RKO (cell line): ENCODE measurements at regions not wholly inside any gene's neighbourhood (a gene's known extent, or its start where the extent isn't known, plus 50 kb on each side); places are given as distances from the start of the nearest gene placed in this dataset.

ENCODE experiments used
- DNase-seq: peaks from one replicate; pipeline ENCODE4 v3.0.0-alpha.2; 2016; ENCODE audit warnings: low spot score

DNA sequence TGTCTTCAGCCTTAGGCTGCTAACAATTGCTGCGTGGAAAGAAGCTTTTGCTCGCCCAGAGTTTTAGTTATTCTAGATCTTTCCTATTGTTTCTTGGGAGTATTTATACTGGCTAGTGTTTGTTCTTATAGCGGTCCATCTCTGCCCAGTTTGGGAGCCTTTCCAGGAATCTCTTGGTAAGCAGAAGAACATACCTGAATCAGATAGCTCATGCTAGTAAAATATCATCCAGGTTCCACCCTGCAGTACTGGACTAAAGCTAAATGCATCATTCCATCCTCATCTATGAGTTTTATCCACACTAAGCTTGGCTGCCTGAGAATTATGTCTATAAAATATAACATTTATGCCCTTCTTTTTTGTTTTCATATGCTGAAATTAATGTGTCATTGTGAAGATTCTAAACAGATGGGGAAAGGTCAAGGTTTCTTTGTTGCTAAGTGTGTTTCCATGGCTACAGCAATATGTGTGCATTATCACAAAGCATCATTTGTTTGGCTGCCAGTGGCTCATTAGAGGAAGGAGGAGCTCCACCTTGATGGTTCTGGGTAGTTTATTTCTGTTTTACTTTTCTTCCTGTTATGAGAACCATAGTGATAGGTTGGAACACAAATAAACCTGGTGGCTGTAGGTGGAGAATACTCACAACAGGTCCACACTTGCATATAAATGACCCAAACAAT lies 182.8 kb downstream of the PIK3C3 start:
- DNase-seq: no peak

GRCh38 chr18:42141439-42141838 lies 186.4 kb downstream of the PIK3C3 start:
- DNase-seq: no peak

GRCh38 chr18:42155024-42155423 lies 200.0 kb downstream of the PIK3C3 start:
- no peak for DNase-seq

- DNase-seq: no peak
These were observed 201.2 kb downstream of the PIK3C3 start for GRCh38 chr18:42156281-42156680.

DNA sequence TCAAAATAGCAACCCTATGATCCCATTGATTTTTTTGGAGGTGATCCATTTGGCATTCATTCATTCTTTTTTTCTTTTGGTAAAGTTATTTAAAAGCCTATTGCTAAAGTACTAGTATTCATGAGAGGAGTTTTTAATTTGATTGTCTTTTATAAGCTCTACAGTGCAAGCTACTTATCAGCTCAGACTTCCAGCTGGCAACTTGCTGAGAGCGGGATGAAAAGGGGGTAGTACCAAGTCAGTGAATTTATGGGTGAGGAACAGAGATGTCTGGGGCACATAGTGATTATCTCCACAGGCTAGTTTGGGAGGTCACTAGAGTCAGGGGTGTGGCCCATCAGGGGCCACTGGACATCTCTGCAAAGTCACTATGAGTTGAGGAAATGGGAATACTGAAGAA lies 202.4 kb downstream of the PIK3C3 start:
- DNase-seq: no peak

- no peak for DNase-seq
These were observed 202.8 kb downstream of the PIK3C3 start for GRCh38 chr18:42157878-42158277.

DNA sequence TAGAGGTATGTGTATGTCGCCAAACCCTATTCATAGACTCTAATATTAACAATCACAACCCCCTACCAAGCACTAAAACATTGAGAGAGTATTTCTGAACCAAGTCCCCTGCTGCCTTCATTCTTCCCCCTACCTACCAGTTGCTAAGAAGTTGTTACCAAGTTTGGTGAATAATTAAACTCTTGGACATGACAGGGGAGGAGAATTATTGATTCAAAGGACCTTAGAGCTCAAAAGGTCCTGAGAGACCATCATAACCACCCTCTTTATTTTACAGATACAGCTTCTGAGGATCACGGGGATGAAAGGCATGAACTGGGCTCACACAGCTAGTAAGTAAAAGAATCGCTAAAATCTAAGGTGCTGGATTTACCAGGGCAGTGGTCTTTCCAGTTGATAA lies 204.1 kb downstream of the PIK3C3 start:
- no peak for DNase-seq

DNA sequence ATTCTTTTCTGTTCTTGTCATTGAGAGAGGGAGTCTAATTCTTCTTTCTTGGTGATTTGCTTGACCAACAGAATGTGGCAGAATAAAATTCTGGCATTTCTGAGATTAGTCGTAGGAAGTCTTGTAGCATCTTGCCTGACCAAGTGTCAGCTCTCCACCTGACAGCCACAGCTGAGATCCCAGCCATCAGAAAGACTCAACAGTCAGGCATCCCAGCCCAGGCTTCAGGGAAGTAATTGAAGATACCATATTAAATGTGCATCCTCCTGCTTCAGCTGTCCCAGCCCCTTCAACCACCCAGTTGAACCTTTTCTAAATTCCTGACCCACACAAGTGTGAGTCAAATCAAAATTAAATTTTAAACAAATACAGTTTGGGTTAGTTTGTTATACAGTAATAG lies 208.3 kb downstream of the PIK3C3 start:
- no peak for DNase-seq

DNA sequence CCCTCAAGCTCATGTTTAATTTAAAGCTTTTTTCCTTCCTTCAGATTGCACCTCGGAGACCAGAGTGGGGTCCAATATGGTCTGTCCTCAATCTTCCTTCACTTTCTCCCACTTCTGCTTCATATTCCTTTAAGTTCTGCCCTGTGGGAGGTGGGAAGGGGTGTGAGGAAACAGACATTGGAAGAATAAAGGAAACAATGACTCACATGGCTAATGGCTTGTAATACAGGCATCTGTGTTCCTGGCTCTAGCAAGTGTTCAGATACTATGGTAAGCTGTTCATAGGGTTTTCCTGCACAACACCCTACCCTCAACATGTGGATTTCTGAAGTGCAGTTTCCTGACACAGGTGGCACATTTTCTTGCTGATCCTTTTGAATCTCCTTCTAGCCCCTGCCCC lies 209.5 kb downstream of the PIK3C3 start:
- no peak for DNase-seq

DNA sequence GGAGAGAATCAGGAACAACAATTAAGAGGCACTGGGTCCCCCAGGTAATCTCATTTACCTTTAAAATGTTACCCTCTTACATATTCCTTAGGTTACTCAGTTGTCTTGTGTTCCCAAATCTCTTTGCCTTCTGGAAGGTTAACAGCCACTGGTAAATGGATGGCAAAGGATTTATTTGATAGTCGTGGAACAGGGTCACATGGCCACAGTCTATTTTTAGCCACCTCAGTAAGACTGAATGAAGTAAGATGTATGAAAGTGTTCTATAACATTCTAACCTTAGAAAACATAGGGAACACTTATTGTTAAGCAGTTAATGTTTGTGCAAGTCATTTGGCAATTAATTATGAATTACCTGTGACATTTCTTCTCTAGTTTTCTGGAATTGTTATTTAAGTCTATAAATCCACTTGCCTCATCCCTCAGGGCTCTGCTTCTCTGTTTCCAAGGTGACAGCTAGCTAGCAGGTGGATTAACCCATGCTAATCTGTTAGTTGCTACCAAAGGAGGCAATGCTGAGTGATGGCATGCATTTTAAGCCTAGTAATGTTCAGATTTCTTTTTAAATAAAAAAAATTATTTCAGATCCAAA lies 211.0 kb downstream of the PIK3C3 start:
- no peak for DNase-seq

- DNase-seq: no peak
These were observed 213.5 kb downstream of the PIK3C3 start for GRCh38 chr18:42168487-42168886.

- DNase-seq: no peak
These were observed 213.9 kb downstream of the PIK3C3 start for GRCh38 chr18:42168907-42169306.

DNA sequence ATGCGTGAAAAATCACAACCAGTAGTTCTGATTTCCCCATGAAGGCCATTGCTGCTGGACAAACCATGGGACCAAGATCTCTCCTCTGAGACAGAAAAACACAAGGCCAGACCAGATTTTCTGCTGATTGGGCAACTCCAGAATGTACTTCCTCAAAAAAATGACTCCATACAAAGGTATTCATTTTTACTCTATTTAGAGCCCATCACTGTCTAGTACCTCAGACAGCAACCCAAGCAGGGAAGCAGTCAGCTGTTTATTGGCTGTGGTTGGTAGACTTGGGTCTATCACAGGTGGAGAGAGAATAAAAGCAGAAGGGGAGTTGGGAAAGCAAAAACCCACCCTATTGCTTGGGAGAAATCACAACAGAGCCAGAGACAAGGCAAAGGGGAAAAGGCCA lies 219.9 kb downstream of the PIK3C3 start:
- DNase-seq: peak; percentile 34

DNA sequence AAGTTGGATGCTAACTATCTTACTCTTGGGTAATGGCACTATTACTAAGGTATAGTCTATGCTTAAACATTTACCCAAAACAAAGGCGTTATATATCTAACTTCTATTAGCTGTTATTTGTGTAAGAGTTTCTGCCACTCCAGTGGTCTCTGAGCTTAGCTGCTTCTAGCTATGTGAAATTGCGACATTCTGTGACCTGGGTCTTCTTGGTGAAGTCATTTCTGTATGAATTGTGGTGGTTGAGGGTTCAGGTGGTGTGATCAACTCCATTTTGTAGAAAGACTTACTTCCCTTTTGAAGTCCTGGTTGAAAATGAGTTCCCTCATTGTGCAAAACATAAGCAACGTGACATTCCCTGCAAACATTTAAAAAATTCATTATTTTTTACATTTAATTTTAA lies 221.6 kb downstream of the PIK3C3 start:
- no peak for DNase-seq

- no peak for DNase-seq
These were observed 222.4 kb downstream of the PIK3C3 start for GRCh38 chr18:42177390-42177789.

- DNase-seq: no peak
These were observed 223.5 kb downstream of the PIK3C3 start for GRCh38 chr18:42178376-42179080.

DNA sequence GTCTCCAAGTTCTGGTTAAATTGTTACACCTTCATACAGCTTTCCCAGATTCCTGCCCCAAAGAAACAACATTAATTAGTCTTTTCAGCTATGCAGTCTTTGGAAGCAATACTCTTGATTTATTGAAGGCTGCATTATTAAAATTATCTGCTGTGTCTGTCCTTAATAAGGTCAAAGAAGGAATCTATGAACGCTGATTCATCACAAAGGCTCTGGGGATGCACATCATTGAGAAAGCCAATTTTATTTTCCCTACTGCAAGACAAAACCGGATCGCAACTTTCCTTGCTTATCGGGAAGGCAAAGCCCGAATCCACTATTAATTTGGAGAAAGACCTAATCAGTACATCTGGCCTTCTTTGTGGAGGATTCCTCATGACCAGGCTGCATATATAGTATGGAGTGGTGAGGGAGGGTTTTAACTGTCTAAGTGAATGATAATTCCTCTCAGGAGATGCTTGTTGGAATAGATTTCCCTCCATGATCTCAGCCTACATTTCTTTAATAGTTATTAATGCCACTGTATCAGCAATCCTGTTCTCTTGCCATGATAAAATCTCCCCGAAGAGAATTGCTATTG lies 224.6 kb downstream of the PIK3C3 start:
- no peak for DNase-seq

GRCh38 chr18:42181474-42181873 lies 226.4 kb downstream of the PIK3C3 start:
- no peak for DNase-seq

DNA sequence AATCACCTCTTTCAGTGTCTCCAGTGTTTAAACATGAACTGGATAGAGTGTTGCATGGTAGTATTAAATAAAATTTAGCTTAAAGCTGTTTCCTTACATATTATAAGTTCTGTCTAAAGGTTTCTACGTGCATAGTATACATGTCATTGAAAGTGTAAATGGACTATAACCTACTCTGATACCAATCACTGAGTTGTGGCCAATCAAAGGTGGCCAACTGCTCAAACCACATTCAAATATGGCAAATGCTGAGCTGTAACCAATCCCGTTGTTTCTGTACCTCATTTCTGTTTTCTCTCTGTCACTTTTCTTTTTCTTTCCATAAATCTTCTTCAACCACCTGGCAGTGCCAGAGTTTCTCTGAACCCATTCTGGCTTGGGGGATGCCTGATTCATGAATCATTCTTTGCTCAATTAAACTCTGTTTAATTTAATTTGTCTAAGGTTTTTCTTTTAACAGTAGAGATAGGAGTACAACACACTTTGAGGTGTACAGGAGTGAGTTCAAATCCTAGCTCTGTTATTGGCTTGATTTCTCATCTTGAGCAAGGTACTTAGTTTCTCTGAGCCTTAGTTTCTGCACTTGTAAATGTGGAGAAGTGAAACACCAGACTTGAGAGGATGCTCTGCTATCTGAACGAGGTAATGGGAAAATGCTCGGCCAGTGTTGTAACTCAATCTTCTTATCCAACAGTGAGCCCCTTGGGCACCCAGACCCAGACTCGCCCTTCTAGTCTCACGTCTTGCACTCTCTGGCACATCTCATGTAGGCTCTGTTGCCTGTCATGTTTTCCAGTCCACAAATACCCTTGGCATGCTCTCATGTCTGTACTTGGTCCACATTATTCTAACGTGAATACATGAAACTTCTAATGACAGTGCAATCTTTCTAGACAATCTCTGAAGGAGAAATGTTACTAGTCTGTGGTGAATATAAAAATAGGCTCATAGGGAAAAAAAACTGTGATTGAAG lies 228.0 kb downstream of the PIK3C3 start:
- DNase-seq: no peak

DNA sequence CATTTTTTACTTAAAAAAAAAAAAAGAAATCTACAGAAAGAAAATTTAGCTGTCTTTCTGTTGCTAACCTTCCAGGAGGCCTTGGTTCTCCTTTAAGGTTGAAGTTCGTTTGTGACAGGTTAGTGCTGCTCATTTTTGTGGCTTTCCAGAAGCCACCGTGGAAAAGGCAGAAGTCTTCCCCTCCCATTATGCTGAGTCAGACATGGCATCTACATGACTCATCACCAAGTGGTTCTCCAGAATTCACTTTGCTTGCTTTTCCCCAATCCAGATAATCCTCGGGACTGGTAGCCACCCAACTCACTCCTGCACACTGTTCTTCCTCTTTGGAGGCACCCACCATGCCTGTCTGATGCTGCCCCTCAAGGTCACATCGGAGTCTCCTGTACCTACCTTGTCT lies 228.7 kb downstream of the PIK3C3 start:
- DNase-seq: peak; percentile 66

DNA sequence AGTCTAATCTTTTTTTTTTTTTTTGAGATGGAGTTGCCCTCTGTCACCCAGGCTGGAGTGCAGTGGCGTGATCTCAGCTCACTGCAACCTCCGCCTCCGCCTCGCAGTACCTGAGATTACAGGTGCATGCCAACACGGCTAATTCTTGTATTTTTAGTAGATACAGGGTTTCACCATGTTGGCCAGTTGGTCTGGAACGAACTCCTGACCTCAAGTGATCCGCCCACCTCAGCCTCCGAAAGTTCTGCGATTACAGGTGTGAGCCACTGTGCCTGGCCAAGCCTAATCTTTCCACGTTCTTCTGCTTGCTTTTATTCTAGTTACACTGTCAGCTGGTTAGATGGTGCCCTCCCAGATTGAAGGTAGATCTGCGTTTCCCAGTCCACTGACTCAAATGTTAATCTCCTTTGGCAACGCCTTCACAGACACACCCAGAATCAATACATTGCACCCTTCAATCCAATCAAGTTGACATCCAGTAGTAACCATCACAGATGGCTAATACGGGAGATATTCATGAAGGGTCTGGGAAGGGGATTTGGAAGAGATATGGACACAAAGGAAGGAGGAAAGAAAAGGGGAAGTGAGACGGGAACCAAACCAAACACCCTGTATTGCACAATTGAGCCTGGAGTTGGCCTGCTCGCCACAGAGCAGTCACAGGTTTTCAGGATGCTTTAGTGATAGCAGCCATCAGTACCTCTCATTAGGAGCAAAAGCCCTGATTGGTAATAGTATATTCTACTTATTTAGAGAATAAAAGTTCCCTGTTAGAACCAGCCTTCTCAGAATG lies 229.8 kb downstream of the PIK3C3 start:
- no peak for DNase-seq
